Peyer's patch (tissue), 4 donors: ENCODE measurements at regions not wholly inside any gene's neighbourhood (a gene's known extent, or its start where the extent isn't known, plus 50 kb on each side); places are given as distances from the start of the nearest gene placed in this dataset.

ENCODE experiments used
- CTCF ChIP-seq, 6 experiments: fragments of 450-650 bp in 4 of 6; fragments of 200-600 bp in 2 of 6; sonication (generic) in 1 of 6; IDR thresholded peaks; one replicate each; pipeline ENCODE4 v1.5.1; 2017 to 2019; ENCODE audit warnings: antibody characterized with exemption in 6 of 6, mild to moderate bottlenecking in 3 of 6, moderate library complexity in 1 of 6
- POLR2A ChIP-seq, 2 donors: fragments of 450-650 bp; IDR thresholded peaks; one replicate each; pipeline ENCODE4 v1.5.1; 2017; ENCODE audit warnings: antibody characterized with exemption in 2 of 2, mild to moderate bottlenecking in 2 of 2, moderate library complexity in 2 of 2

DNA sequence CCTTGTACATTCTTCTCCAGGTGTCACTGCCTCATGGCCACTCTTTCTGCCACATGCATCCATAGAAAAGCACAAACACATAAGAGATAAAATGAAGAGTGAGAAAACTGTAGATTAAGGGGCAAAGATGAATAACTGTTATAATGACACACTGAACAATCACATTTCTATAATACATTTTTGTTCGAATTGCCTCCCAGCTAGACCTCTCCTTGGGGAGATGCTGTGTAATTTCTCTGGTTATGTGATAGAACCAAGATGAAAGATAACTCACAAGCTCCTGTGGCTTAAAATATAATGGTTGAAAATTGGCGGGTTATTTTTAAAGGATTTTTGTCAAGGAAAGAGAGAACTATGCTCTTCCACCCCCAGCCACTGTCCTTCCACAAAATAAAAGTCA, 60.2 kb upstream of the STEAP1 start:
- TF ChIP-seq CTCF (IDR thresholded peaks at IDR 0.05) (no peak), POLR2A (IDR thresholded peaks at IDR 0.05) (no peak)
